Small intestine (tissue), 7 donors: ENCODE measurements at regions not wholly inside any gene's neighbourhood (a gene's known extent, or its start where the extent isn't known, plus 50 kb on each side); places are given as distances from the start of the nearest gene placed in this dataset.

Experiments
- DNase-seq, 2 donors: peaks; one replicate each; pipeline versions ENCODE4 v3.0.0 to v3.0.0-alpha.2; 2013
- FAIRE-seq: peaks from 2 replicates; lab custom pipeline; 2012; peaks lifted over from hg19 to GRCh38; lab: Jason Lieb, UNC
- H3K27ac ChIP-seq, 3 donors: one replicate each; pipeline ENCODE4 v1.5.1; 2013; ENCODE audit warnings: low read length in 2 of 3, mild to moderate bottlenecking in 2 of 3, control low read depth in 1 of 3, inconsistent platforms in 1 of 3, low read depth in 1 of 3, moderate library complexity in 1 of 3
- H3K27me3 ChIP-seq, 3 donors: one replicate each; pipeline ENCODE4 v1.6.1; 2013; ENCODE audit warnings: low read length in 3 of 3, inconsistent platforms in 1 of 3; ENCODE audit not compliant: control insufficient read depth in 3 of 3, insufficient read depth in 3 of 3
- H3K36me3 ChIP-seq, 3 donors: one replicate each; pipeline ENCODE4 v1.6.1; 2013; ENCODE audit warnings: low read length in 3 of 3, inconsistent platforms in 1 of 3, low read depth in 1 of 3, mild to moderate bottlenecking in 1 of 3, moderate library complexity in 1 of 3; ENCODE audit not compliant: control insufficient read depth in 3 of 3, insufficient read depth in 2 of 3
- H3K4me1 ChIP-seq, 3 donors: one replicate each; pipeline ENCODE4 v1.6.1; 2013; ENCODE audit warnings: low read length in 2 of 3, inconsistent platforms in 1 of 3, low read depth in 1 of 3, mild to moderate bottlenecking in 1 of 3, moderate library complexity in 1 of 3; ENCODE audit not compliant: control insufficient read depth in 3 of 3, insufficient read depth in 2 of 3
- H3K4me3 ChIP-seq, 3 donors: one replicate each; pipeline ENCODE4 v1.5.1; 2013; ENCODE audit warnings: low read length in 3 of 3, control low read depth in 1 of 3, inconsistent platforms in 1 of 3, low read depth in 1 of 3, mild to moderate bottlenecking in 1 of 3, moderate library complexity in 1 of 3
- H3K9me3 ChIP-seq, 2 donors: one replicate each; pipeline ENCODE4 v1.6.1; 2013; ENCODE audit warnings: low read depth in 1 of 2, low read length in 1 of 2; ENCODE audit not compliant: control insufficient read depth in 2 of 2, insufficient read depth in 1 of 2
- WGBS, 3 donors: extraction: QIAGEN DNeasy Blood & Tissue Kit; methylation state at CpG; one replicate each; pipeline ENCODE4 v1.1.7; 2013; 5-methylcytosine and 5-hydroxymethylcytosine counted together
- donor health status: healthy with polysubstance abuse.
- donor health status: control.
- donor health status: control.
- donor health status: Bipolar disorder and iron deficiency.
- donor health status: healthy.

- H3K4me3 ChIP-seq = no peak overlapping the region
- FAIRE-seq (no peak), DNase-seq (no peak)
- no peaks in the 10 kb centered on the region for H3K4me1 ChIP-seq
- H3K9me3 ChIP-seq = no peaks in the 10 kb centered on the region
- H3K27me3 ChIP-seq = peaks cover 0 to 4% (median 0%) of the 10 kb centered on the region in 3 donors
- no peaks in the 10 kb centered on the region for H3K36me3 ChIP-seq
- H3K27ac ChIP-seq = no peak overlapping the region
- 19 to 48% (median 24%) methylated on average over 1 of the region's 1 CpG for WGBS, 3 donors
Measured at GRCh38 chr11:59302991-59303390, 55.7 kb upstream of the OR5AN1 start.

- Histone ChIP-seq H3K36me3 (no peaks in the 10 kb centered on the region), H3K27ac (no peak overlapping the region), H3K4me1 (no peaks in the 10 kb centered on the region), H3K27me3 (no peaks in the 10 kb centered on the region), H3K9me3 (peaks cover 0 to 2% of the 10 kb centered on the region in 2 donors), H3K4me3 (no peak overlapping the region)
- DNase-seq (no peak), FAIRE-seq (peak; percentile 57)
Measured at GRCh38 chr11:59295435-59295834, 63.3 kb upstream of the OR5AN1 start.

GRCh38 chr11:59292611-59293010 lies 66.1 kb upstream of the OR5AN1 start:
- Histone ChIP-seq H3K9me3 (peaks cover 0 to 2% of the 10 kb centered on the region in 2 donors), H3K4me1 (no peaks in the 10 kb centered on the region), H3K4me3 (no peak overlapping the region), H3K36me3 (no peaks in the 10 kb centered on the region), H3K27me3 (peaks cover 0 to 2% (median 0%) of the 10 kb centered on the region in 3 donors), H3K27ac (no peak overlapping the region)
- WGBS, 3 donors = 50 to 82% (median 66%) methylated on average over 3 of the region's 3 CpGs
- DNase-seq (no peak), FAIRE-seq (no peak)

GRCh38 chr11:59291228-59291627 lies 67.5 kb upstream of the OR5AN1 start:
- no peak overlapping the region for H3K27ac ChIP-seq
- no peak for DNase-seq
- H3K4me3 ChIP-seq = no peak overlapping the region
- FAIRE-seq = no peak
- H3K4me1 ChIP-seq = no peaks in the 10 kb centered on the region
- peaks cover 0 to 2% of the 10 kb centered on the region in 2 donors for H3K9me3 ChIP-seq
- H3K27me3 ChIP-seq = peaks cover 0 to 5% (median 0%) of the 10 kb centered on the region in 3 donors
- H3K36me3 ChIP-seq = no peaks in the 10 kb centered on the region
- 56 to 81% (median 57%) methylated on average over 3 of the region's 3 CpGs for WGBS, 3 donors

- Histone ChIP-seq H3K9me3 (peaks cover 0 to 2% of the 10 kb centered on the region in 2 donors), H3K27ac (no peak overlapping the region), H3K36me3 (no peaks in the 10 kb centered on the region), H3K4me3 (no peak overlapping the region), H3K27me3 (peaks cover 0 to 5% (median 0%) of the 10 kb centered on the region in 3 donors), H3K4me1 (no peaks in the 10 kb centered on the region)
- FAIRE-seq (no peak), DNase-seq (no peak)
- WGBS, 3 donors = 75 to 81% (median 79%) methylated on average over 4 of the region's 4 CpGs
Measured at GRCh38 chr11:59289356-59290181, 69.1 kb upstream of the OR5AN1 start.

GRCh38 chr11:59285716-59286260 lies 72.9 kb upstream of the OR5AN1 start:
- Histone ChIP-seq H3K27ac (no peak overlapping the region), H3K27me3 (peaks cover 0 to 5% (median 0%) of the 10 kb centered on the region in 3 donors), H3K9me3 (no peaks in the 10 kb centered on the region), H3K4me1 (no peaks in the 10 kb centered on the region), H3K36me3 (no peaks in the 10 kb centered on the region), H3K4me3 (no peak overlapping the region)
- 74 to 78% (median 76%) methylated on average over 2 of the region's 2 CpGs for WGBS, 3 donors
- no peak for DNase-seq
- no peak for FAIRE-seq

- H3K4me1 ChIP-seq = no peaks in the 10 kb centered on the region
- H3K4me3 ChIP-seq = no peak overlapping the region
- no peak for FAIRE-seq
- peaks cover 0 to 5% (median 0%) of the 10 kb centered on the region in 3 donors for H3K27me3 ChIP-seq
- no peaks in the 10 kb centered on the region for H3K36me3 ChIP-seq
- no peak overlapping the region for H3K27ac ChIP-seq
- DNase-seq = no peak
- no peaks in the 10 kb centered on the region for H3K9me3 ChIP-seq
- 31 to 37% (median 36%) methylated on average over 5 of the region's 5 CpGs for WGBS, 3 donors
Measured at GRCh38 chr11:59284773-59285129, 72.0 kb upstream of the MPEG1 start.

- DNase-seq = peak; percentile 60 to 64
- Histone ChIP-seq H3K27ac (no peak overlapping the region), H3K36me3 (no peaks in the 10 kb centered on the region), H3K27me3 (peaks cover 0 to 2% (median 0%) of the 10 kb centered on the region in 3 donors), H3K4me3 (no peak overlapping the region), H3K4me1 (no peaks in the 10 kb centered on the region), H3K9me3 (no peaks in the 10 kb centered on the region)
- FAIRE-seq = no peak
- 48 to 51% (median 49%) methylated on average over 14 of the region's 14 CpGs for WGBS, 3 donors
Measured at GRCh38 chr11:59283825-59284772, 71.4 kb upstream of the MPEG1 start.
